ENCODE measurements at regions not wholly inside any gene's neighbourhood (a gene's known extent, or its start where the extent isn't known, plus 50 kb on each side); places are given as distances from the start of the nearest gene placed in this dataset.

DNA sequence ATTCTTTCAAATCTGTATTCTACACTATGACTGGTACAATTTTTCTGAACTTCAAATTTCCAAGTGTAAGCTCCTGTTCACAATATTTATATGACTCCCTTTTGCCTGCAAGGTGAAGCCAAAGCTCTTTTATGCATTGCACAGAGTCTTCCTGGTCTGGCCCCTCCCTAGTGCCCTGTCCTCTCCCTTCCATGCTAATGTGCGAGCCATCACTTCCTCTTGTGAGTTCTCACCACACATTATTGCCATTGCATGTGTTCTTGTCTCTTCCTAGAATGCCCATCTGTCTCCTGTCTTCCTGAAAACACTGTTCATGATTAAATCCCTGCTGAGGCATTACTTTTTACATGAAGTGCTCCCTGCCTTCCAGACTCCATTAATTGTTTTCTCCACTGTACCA lies 169.9 kb downstream of the MC4R start:
- Mint-ChIP-seq H3K27me3 (ENCODE audit: insufficient read depth, low read depth) (no peaks in the 10 kb centered on the region), H3K4me3 (no peak overlapping the region), H3K36me3 (no peaks in the 10 kb centered on the region), H3K27ac (no peak overlapping the region), H3K9me3 (no peaks in the 10 kb centered on the region), H3K4me1 (no peaks in the 10 kb centered on the region)
- Histone ChIP-seq H3K4me1 (no peaks in the 10 kb centered on the region), H3K4me2 (no peak overlapping the region), H3K4me3 (no peak overlapping the region), H3K9ac (no peak overlapping the region), H4K20me1 (ENCODE audit: low read depth) (no peaks in the 10 kb centered on the region), H3K27me3 (no peaks in the 10 kb centered on the region), H3K9me3 (ENCODE audit: low read depth) (no peaks in the 10 kb centered on the region), H3F3A (ENCODE audit: low read depth) (no peaks in the 10 kb centered on the region), H2AFZ (replicated peaks) (no peak overlapping the region), H3K36me3 (no peaks in the 10 kb centered on the region), H3K79me2 (ENCODE audit: low read depth) (no peaks in the 10 kb centered on the region), H3K27ac (no peak overlapping the region)
- TF ChIP-seq, protein P1, sequence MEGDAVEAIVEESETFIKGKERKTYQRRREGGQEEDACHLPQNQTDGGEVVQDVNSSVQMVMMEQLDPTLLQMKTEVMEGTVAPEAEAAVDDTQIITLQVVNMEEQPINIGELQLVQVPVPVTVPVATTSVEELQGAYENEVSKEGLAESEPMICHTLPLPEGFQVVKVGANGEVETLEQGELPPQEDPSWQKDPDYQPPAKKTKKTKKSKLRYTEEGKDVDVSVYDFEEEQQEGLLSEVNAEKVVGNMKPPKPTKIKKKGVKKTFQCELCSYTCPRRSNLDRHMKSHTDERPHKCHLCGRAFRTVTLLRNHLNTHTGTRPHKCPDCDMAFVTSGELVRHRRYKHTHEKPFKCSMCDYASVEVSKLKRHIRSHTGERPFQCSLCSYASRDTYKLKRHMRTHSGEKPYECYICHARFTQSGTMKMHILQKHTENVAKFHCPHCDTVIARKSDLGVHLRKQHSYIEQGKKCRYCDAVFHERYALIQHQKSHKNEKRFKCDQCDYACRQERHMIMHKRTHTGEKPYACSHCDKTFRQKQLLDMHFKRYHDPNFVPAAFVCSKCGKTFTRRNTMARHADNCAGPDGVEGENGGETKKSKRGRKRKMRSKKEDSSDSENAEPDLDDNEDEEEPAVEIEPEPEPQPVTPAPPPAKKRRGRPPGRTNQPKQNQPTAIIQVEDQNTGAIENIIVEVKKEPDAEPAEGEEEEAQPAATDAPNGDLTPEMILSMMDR (IDR thresholded peaks at IDR 0.05): no peak
- TF ChIP-seq EZH2phosphoT487 (IDR thresholded peaks at IDR 0.05): no peak
- TF ChIP-seq EZH2 (IDR thresholded peaks at IDR 0.05): no peak
- DNase-seq (ENCODE audit: low spot score): no peak

DNA sequence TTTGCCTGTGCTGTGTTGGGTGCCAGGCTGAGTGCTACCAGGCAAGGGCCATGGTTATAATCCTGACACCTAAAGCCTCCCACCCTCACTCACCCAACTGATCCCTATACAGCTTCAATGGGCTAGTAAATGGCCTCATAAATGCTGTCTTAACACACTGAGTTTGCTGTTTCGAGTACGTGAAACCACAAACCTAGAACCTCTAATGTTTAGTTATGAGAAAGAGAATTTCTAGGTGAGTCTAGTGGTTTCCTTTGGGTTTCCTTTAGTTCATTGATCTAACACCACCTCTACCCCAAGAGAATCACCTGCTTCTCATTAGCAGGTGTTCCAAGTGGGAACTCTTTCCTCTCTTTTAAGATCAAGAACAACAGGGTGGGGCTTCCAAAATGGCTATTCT lies 172.0 kb downstream of the MC4R start:
- H3K36me3 Mint-ChIP-seq: no peaks in the 10 kb centered on the region
- Histone ChIP-seq H3K9ac (no peak overlapping the region), H3K9me3 (ENCODE audit: low read depth) (no peaks in the 10 kb centered on the region), H3F3A (ENCODE audit: low read depth) (no peaks in the 10 kb centered on the region), H3K36me3 (no peaks in the 10 kb centered on the region), H3K4me2 (no peak overlapping the region), H3K4me3 (no peak overlapping the region), H3K27me3 (no peaks in the 10 kb centered on the region), H3K4me1 (no peaks in the 10 kb centered on the region), H2AFZ (replicated peaks) (no peak overlapping the region), H4K20me1 (ENCODE audit: low read depth) (no peaks in the 10 kb centered on the region), H3K27ac (no peak overlapping the region), H3K79me2 (ENCODE audit: low read depth) (no peaks in the 10 kb centered on the region)
- DNase-seq (ENCODE audit: low spot score): no peak
- no peak for TF ChIP-seq EZH2phosphoT487 (IDR thresholded peaks at IDR 0.05)
- TF ChIP-seq, protein P1 (IDR thresholded peaks at IDR 0.05): no peak
- no peak for TF ChIP-seq EZH2 (IDR thresholded peaks at IDR 0.05)
- H3K9me3 Mint-ChIP-seq: no peaks in the 10 kb centered on the region
- no peaks in the 10 kb centered on the region for H3K27me3 Mint-ChIP-seq (ENCODE audit: insufficient read depth, low read depth)
- no peak overlapping the region for H3K4me3 Mint-ChIP-seq
- H3K27ac Mint-ChIP-seq: no peak overlapping the region
- peaks cover 6% of the 10 kb centered on the region for H3K4me1 Mint-ChIP-seq

DNA sequence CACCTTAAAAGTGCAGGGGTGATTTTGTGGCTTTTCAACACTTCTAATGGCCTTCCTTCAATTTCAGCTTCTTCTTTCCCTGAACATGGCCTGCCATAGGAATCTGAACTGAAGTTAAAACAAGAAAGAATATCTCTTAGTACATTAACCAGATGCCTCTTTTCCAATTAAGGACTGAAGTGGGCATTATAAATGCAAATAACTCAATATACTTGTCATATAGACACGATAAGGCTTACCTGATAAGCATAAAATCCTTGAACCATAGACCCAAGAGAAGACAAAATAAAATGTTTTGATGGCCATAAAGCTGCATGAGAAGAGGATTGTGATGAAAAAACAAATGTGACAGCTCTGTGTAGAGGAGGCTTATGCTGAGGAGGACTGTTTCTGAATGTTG lies 173.1 kb downstream of the MC4R start:
- no peak overlapping the region for H3K27ac ChIP-seq
- no peak overlapping the region for H3K9ac ChIP-seq
- Mint-ChIP-seq H3K9me3 (no peaks in the 10 kb centered on the region), H3K36me3 (no peaks in the 10 kb centered on the region), H3K4me1 (peaks cover 6% of the 10 kb centered on the region), H3K4me3 (no peak overlapping the region), H3K27me3 (ENCODE audit: insufficient read depth, low read depth) (no peaks in the 10 kb centered on the region), H3K27ac (no peak overlapping the region)
- no peaks in the 10 kb centered on the region for H3K36me3 ChIP-seq
- H2AFZ ChIP-seq (replicated peaks): no peak overlapping the region
- TF ChIP-seq, protein P1 (IDR thresholded peaks at IDR 0.05): no peak
- TF ChIP-seq EZH2 (IDR thresholded peaks at IDR 0.05) (no peak), EZH2phosphoT487 (IDR thresholded peaks at IDR 0.05) (no peak)
- H3F3A ChIP-seq (ENCODE audit: low read depth): no peaks in the 10 kb centered on the region
- DNase-seq (ENCODE audit: low spot score): no peak
- H3K4me1 ChIP-seq: no peaks in the 10 kb centered on the region
- no peaks in the 10 kb centered on the region for H4K20me1 ChIP-seq (ENCODE audit: low read depth)
- no peaks in the 10 kb centered on the region for H3K27me3 ChIP-seq
- no peaks in the 10 kb centered on the region for H3K79me2 ChIP-seq (ENCODE audit: low read depth)
- no peaks in the 10 kb centered on the region for H3K9me3 ChIP-seq (ENCODE audit: low read depth)
- no peak overlapping the region for H3K4me3 ChIP-seq
- no peak overlapping the region for H3K4me2 ChIP-seq
